ENCODE measurements at regions not wholly inside any gene's neighbourhood (a gene's known extent, or its start where the extent isn't known, plus 50 kb on each side); places are given as distances from the start of the nearest gene placed in this dataset.

- no peak overlapping the region for H3K27ac ChIP-seq
- H3K27me3 ChIP-seq (ENCODE audit: insufficient read depth in 3 of 3, low read length in 2 of 3), result peaks cover 0 to 2% (median 0%) of the 10 kb centered on the region in 3 donors
- TF ChIP-seq, protein P1, sequence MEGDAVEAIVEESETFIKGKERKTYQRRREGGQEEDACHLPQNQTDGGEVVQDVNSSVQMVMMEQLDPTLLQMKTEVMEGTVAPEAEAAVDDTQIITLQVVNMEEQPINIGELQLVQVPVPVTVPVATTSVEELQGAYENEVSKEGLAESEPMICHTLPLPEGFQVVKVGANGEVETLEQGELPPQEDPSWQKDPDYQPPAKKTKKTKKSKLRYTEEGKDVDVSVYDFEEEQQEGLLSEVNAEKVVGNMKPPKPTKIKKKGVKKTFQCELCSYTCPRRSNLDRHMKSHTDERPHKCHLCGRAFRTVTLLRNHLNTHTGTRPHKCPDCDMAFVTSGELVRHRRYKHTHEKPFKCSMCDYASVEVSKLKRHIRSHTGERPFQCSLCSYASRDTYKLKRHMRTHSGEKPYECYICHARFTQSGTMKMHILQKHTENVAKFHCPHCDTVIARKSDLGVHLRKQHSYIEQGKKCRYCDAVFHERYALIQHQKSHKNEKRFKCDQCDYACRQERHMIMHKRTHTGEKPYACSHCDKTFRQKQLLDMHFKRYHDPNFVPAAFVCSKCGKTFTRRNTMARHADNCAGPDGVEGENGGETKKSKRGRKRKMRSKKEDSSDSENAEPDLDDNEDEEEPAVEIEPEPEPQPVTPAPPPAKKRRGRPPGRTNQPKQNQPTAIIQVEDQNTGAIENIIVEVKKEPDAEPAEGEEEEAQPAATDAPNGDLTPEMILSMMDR (IDR thresholded peaks at IDR 0.05), result no peak
- intact Hi-C loops (cut with DNase I), result no loop called here
- no peaks in the 10 kb centered on the region for H3K36me3 ChIP-seq (ENCODE audit: insufficient read depth in 1 of 2, low read depth in 1 of 2)
- no peaks in the 10 kb centered on the region for H3K9me3 ChIP-seq
- 77 to 79% (median 79%) methylated on average over 13 of the region's 13 CpGs for WGBS, 3 donors
- peak in 1 of 2 donors; percentile 14 for DNase-seq
- H3K4me1 ChIP-seq, result no peaks in the 10 kb centered on the region
- ATAC-seq, result no peak
- H3K4me3 ChIP-seq, result no peak overlapping the region
Observed at GRCh38 chr22:48320048-48320682, 1507.5 kb downstream of the BRD1 start.

DNA sequence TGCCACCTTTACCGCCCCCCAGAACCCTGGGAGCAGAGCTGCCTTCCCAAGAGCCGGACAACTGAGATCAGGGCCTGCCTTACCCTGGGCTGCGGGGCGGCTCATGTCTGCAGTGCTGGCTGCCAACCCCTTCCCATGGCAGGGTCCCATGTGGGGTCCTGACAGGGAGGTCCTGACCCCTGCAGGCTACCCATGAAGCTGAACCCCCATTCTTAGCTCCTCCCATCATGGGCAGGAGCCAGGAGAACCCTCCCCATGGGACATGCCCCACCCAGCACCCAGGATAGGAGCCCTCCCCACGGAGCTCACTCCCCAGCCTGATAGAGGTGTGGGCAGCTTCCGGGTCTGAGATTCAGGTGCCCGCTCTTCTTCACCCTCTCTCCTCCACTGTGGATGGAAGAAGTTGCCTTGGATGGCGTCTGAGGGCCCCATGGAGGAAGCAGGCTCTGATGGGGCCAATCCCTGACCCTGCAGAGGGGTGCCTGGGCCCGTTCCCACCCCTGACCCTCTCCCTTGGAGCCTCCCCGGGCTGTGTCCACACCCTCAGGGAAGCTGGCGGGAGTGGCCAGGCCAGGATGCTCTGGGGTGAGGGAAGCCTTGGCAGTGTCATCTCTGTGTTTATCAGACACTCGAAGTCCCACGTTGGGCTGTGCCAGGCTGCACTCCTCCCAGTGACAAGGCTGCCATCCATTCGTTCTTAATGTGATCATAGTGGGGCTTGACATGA, 1508.2 kb downstream of the BRD1 start:
- DNase-seq (peak in 1 of 2 donors; percentile 26), ATAC-seq (no peak)
- H3K4me1 ChIP-seq, result no peaks in the 10 kb centered on the region
- peaks cover 0 to 2% (median 0%) of the 10 kb centered on the region in 3 donors for H3K27me3 ChIP-seq (ENCODE audit: insufficient read depth in 3 of 3, low read length in 2 of 3)
- no peak overlapping the region for H3K27ac ChIP-seq
- intact Hi-C loops (cut with DNase I), result no loop called here
- no peak overlapping the region for H3K4me3 ChIP-seq
- no peaks in the 10 kb centered on the region for H3K36me3 ChIP-seq (ENCODE audit: insufficient read depth in 1 of 2, low read depth in 1 of 2)
- 71 to 76% (median 74%) methylated on average over 14 of the region's 14 CpGs for WGBS, 3 donors
- TF ChIP-seq, protein P1 (IDR thresholded peaks at IDR 0.05), result no peak
- H3K9me3 ChIP-seq, result no peaks in the 10 kb centered on the region

GRCh38 chr22:48318575-48319320, 1508.9 kb downstream of the BRD1 start:
- 72 to 78% (median 77%) methylated on average over 13 of the region's 13 CpGs for WGBS, 3 donors

GRCh38 chr22:48318173-48318572, 1509.5 kb downstream of the BRD1 start:
- 66 to 70% (median 69%) methylated on average over 6 of the region's 6 CpGs for WGBS, 3 donors
- no peak overlapping the region for H3K27ac ChIP-seq
- no peaks in the 10 kb centered on the region for H3K36me3 ChIP-seq (ENCODE audit: insufficient read depth in 1 of 2, low read depth in 1 of 2)
- no peaks in the 10 kb centered on the region for H3K9me3 ChIP-seq
- intact Hi-C loops (cut with DNase I), result no loop called here
- TF ChIP-seq, protein P1 (IDR thresholded peaks at IDR 0.05), result no peak
- no peak for DNase-seq
- no peak overlapping the region for H3K4me3 ChIP-seq
- H3K4me1 ChIP-seq, result no peaks in the 10 kb centered on the region
- no peak for ATAC-seq
- H3K27me3 ChIP-seq (ENCODE audit: insufficient read depth in 3 of 3, low read length in 2 of 3), result peaks cover 0 to 2% (median 0%) of the 10 kb centered on the region in 3 donors

More at GRCh38 chr22:48318575-48319320, 1508.9 kb downstream of the BRD1 start:
- Histone ChIP-seq H3K9me3 (no peaks in the 10 kb centered on the region), H3K36me3 (ENCODE audit: insufficient read depth in 1 of 2, low read depth in 1 of 2) (no peaks in the 10 kb centered on the region), H3K27me3 (ENCODE audit: insufficient read depth in 3 of 3, low read length in 2 of 3) (peaks cover 0 to 2% (median 0%) of the 10 kb centered on the region in 3 donors), H3K27ac (no peak overlapping the region), H3K4me1 (no peaks in the 10 kb centered on the region), H3K4me3 (no peak overlapping the region)
- TF ChIP-seq, protein P1 (IDR thresholded peaks at IDR 0.05), result no peak
- intact Hi-C loops (cut with DNase I), result no loop called here
- DNase-seq (peak in 1 of 2 donors; percentile 40), ATAC-seq (no peak)

Measured in psoas muscle (tissue), 7 donors.